HUES48 (cell line): ENCODE measurements at regions not wholly inside any gene's neighbourhood (a gene's known extent, or its start where the extent isn't known, plus 50 kb on each side); places are given as distances from the start of the nearest gene placed in this dataset.

Experiments
- H3K27ac ChIP-seq: one replicate; pipeline ENCODE4 v1.7.0; 2013; ENCODE audit warnings: low read depth, low read length, inconsistent platforms
- H3K27me3 ChIP-seq: 2 replicates; pipeline ENCODE4 v1.6.1; 2013; ENCODE audit warnings: mild to moderate bottlenecking, low read length; ENCODE audit not compliant: control insufficient read depth, insufficient read depth
- H3K36me3 ChIP-seq: 2 replicates; pipeline ENCODE4 v1.6.1; 2013; ENCODE audit warnings: low read length; ENCODE audit not compliant: control insufficient read depth, insufficient read depth
- H3K4me1 ChIP-seq: 2 replicates; pipeline ENCODE4 v1.6.1; 2013; ENCODE audit warnings: mild to moderate bottlenecking, low read length; ENCODE audit not compliant: control insufficient read depth, insufficient read depth
- H3K4me3 ChIP-seq: 2 replicates; pipeline ENCODE4 v1.5.1; 2013; ENCODE audit warnings: mild to moderate bottlenecking, low read depth, low read length
- H3K9ac ChIP-seq: 2 replicates; pipeline ENCODE4 v1.6.1; 2013; ENCODE audit warnings: mild to moderate bottlenecking, low read depth, low read length, moderate library complexity
- H3K9me3 ChIP-seq: 2 replicates; pipeline ENCODE4 v1.6.1; 2013; ENCODE audit warnings: low read length; ENCODE audit not compliant: control insufficient read depth, insufficient read depth

DNA sequence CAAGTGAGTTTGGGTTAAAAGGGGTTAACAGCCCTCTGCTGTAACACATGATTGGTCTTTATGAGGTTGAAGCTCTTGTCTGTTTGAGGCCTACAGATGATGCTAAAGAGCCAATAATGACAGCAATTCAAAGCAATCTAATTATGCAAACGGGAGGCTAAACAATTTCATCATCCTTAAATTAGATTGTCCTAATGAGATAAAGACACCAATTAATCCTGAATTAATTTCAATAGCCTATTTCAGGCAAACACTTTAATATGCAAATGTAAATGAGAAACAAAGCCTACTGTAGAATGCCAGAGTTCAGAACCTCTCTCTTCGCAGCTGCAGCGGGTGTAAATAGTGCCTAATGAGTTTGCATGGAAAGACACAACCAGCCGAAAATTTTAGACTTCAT is 504.7 kb upstream of the PBX1 start:
- no peaks in the 10 kb centered on the region for H3K9me3 ChIP-seq
- no peaks in the 10 kb centered on the region for H3K36me3 ChIP-seq
- no peak overlapping the region for H3K27ac ChIP-seq
- H3K4me3 ChIP-seq = no peak overlapping the region
- no peak overlapping the region for H3K9ac ChIP-seq
- H3K27me3 ChIP-seq = no peaks in the 10 kb centered on the region
- H3K4me1 ChIP-seq = peaks cover 3% of the 10 kb centered on the region

DNA sequence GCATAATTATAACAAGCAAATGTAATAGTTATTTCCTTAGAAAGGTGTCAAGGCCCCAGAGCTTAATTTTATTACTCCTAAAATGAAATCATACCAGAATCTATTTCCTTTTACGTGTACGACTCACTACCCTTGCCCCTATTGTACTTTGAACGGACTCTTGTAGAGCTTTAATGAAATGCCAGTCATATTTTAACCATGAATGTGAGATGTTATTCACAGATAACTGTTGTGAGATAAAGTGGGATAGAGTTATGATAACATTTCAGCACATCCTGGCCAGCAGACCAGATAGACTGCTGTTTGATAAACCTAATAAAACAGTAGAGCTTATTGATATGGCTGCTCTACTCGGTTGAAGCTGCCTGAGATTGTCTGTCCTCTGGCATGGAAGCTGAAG is 500.8 kb upstream of the PBX1 start:
- no peak overlapping the region for H3K9ac ChIP-seq
- H3K36me3 ChIP-seq = no peaks in the 10 kb centered on the region
- H3K4me1 ChIP-seq = peaks cover 3% of the 10 kb centered on the region
- H3K27me3 ChIP-seq = no peaks in the 10 kb centered on the region
- H3K4me3 ChIP-seq = no peak overlapping the region
- no peak overlapping the region for H3K27ac ChIP-seq
- H3K9me3 ChIP-seq = no peaks in the 10 kb centered on the region

DNA sequence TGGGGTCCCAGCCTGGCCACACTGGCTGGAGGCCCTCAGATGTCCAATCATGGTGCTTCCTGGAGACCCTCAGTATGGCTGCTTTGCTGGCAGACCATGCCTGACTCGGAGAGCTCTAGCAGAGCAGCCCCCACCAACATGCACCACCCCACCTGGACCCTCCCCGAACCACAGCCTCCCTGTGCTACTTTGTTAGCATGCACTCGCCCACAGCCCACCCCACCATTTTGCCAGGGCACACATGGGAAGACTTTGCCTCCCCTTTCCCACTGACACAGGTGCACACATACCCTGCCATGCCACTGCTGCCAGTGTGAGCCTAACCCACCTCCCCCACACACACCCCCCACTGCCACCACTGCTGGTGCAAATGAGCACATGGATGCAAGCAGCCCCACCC is 497.5 kb upstream of the PBX1 start:
- no peak overlapping the region for H3K4me3 ChIP-seq
- no peaks in the 10 kb centered on the region for H3K36me3 ChIP-seq
- H3K27me3 ChIP-seq = no peaks in the 10 kb centered on the region
- H3K9ac ChIP-seq = no peak overlapping the region
- H3K9me3 ChIP-seq = no peaks in the 10 kb centered on the region
- no peaks in the 10 kb centered on the region; the same call in 1 of the 2 replicates for H3K4me1 ChIP-seq
- no peak overlapping the region for H3K27ac ChIP-seq

DNA sequence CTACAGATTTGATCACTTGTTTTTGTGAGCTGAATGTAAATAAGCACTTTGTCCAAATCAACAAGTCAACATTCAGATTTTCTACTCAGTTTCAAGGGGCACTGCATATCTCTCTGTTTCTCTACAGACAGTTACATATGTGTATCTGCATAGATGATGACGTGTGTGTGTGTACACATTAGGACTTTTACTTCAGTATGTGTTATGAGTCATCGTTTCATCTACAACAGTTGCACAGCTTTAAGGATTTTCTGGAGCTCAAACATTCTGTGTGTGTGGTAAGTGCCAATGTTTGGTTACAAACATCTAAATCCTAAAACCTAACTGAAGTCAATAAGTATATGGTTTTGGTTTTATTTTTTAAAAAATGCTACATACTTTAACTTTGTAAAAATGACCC is 494.5 kb upstream of the PBX1 start:
- Histone ChIP-seq H3K36me3 (no peaks in the 10 kb centered on the region), H3K27ac (no peak overlapping the region), H3K4me3 (no peak overlapping the region), H3K27me3 (no peaks in the 10 kb centered on the region), H3K9me3 (no peaks in the 10 kb centered on the region), H3K4me1 (no peaks in the 10 kb centered on the region), H3K9ac (no peak overlapping the region)

DNA sequence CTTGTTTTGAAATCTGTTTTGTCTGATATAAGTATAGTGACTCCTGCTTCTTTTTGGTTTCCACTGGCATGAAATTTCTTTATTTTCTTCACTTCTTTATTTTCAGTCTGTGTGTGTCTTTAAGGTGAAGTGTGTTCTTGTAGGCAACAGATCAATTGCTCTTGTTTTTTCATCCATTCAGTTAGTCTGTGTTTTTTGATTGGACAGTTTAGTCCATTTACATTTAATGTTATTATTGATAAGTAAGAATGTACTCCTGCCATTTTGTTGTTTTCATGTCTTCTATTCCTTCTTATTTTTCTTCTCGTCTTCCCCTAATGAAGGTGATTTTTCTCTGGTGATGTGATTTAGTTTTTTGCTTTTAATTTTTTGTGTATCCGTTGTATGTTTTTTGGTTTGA is 487.7 kb upstream of the PBX1 start:
- H3K27ac ChIP-seq = no peak overlapping the region
- peaks cover 10% of the 10 kb centered on the region for H3K9me3 ChIP-seq
- no peaks in the 10 kb centered on the region for H3K36me3 ChIP-seq
- no peak overlapping the region for H3K4me3 ChIP-seq
- H3K4me1 ChIP-seq = no peaks in the 10 kb centered on the region
- no peak overlapping the region for H3K9ac ChIP-seq
- H3K27me3 ChIP-seq = no peaks in the 10 kb centered on the region

DNA sequence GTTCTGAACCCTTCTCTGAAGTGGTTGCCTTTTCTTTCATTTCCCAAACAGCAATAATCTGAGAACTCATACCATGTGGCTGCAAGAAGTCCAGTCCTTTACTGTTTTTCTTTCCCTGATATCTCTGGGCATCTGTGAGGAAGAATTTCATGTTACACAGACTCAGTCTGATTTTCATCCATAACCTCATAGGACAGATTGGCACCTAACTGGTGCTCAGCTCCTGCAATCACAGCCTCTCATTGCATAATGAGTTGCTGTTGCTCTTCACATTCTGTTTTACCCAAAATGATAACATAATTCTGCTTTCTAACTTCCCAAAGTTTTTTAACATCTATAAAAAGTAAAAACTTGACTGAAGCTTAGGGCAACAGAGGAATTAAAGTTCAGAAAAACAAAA is 472.2 kb upstream of the PBX1 start:
- Histone ChIP-seq H3K36me3 (no peaks in the 10 kb centered on the region), H3K4me1 (peaks cover 17% of the 10 kb centered on the region), H3K27ac (no peak overlapping the region), H3K4me3 (no peak overlapping the region), H3K9ac (no peak overlapping the region), H3K9me3 (no peaks in the 10 kb centered on the region), H3K27me3 (no peaks in the 10 kb centered on the region)

DNA sequence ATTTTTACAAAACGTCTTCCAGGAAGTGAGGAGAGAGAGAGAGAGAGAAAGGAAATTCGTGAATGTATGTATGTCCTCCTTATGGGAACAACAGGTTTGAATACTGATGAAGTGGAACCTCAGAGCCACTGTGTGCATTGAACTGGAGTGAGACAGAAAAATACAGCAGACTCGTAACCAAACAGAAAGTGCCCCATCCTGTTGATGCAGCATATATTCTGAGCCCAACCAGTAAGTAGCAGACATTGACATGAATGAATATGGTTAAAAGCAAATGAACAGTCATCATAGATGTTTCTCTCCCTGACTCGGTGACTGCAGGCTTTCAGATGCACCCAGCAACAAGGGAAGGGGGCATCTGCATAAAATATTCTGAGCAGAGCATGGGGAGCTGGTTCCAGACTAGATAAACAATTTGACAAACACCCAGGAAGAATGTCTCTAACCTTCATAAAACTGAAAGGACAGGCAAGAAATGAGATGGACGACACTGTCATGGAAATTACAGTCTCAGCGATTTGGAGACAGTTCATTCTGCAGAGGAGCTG is 471.0 kb upstream of the PBX1 start:
- Histone ChIP-seq H3K4me1 (peaks cover 17% of the 10 kb centered on the region), H3K9ac (no peak overlapping the region), H3K9me3 (peaks cover 6% of the 10 kb centered on the region; the same call in 1 of the 2 replicates), H3K27me3 (no peaks in the 10 kb centered on the region), H3K27ac (no peak overlapping the region), H3K4me3 (no peak overlapping the region), H3K36me3 (no peaks in the 10 kb centered on the region)

DNA sequence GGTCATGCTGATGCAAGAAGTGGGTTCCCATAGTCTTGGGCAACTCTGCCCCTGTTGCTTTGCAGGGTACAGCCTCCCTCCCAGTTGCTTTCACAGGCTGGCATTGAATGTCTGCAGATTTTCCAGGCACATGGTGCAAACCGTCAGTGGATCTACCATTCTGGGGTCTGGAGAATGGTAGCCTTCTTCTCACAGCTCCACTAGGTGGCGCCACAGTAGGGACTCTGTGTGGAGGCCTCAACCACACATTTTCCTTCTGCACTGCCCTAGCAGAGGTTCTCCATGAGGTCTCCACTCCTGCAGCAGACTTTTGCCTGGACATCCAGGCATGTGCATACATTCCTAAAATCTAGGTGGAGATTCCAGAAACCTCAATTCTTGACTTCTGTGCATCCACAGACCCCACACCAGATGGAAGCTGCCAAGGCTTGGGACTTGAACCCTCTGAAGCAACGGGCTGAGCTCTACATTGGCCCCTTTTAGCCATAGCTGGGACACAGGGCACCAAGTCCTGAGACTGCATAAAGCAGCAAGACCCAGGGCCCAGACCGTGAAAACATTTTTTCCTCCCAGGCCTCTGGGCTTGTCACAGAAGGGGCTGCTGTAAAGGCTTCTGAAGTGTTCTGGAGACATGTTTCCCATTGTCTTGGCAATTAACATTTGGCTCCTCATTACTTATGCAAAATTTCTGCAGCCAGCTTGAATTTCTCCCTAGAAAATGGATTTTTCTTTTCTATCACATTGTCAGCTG is 466.2 kb upstream of the PBX1 start:
- no peak overlapping the region for H3K4me3 ChIP-seq
- no peaks in the 10 kb centered on the region for H3K36me3 ChIP-seq
- H3K4me1 ChIP-seq = peaks cover 8% of the 10 kb centered on the region
- H3K9ac ChIP-seq = no peak overlapping the region
- no peak overlapping the region for H3K27ac ChIP-seq
- H3K9me3 ChIP-seq = peaks cover 14% of the 10 kb centered on the region; the same call in 1 of the 2 replicates
- H3K27me3 ChIP-seq = no peaks in the 10 kb centered on the region

DNA sequence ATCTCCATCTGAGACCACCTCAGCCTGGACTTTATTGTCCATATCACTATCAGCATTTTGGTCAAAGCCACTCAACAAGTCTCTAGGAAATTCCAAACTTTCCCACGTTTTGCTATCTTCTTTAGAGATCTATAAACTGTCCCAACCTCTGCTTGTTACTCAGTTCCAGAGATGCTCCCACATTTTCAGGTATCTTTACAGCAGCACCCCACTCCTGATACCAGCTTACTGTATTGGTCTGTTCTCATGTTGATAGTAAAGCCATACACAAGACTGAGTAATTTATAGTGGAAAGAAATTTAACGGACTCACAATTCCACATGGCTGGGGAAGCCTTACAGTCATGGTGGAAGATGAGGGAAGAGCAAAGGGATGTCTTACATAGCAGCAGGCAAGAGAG is 465.4 kb upstream of the PBX1 start:
- Histone ChIP-seq H3K27me3 (no peaks in the 10 kb centered on the region), H3K9me3 (peaks cover 14% of the 10 kb centered on the region; the same call in 1 of the 2 replicates), H3K9ac (no peak overlapping the region), H3K36me3 (no peaks in the 10 kb centered on the region), H3K4me3 (no peak overlapping the region), H3K27ac (no peak overlapping the region), H3K4me1 (0 out of 2 replicates have a peak, but pooled peaks cover under 1% of the 10 kb centered on the region)

DNA sequence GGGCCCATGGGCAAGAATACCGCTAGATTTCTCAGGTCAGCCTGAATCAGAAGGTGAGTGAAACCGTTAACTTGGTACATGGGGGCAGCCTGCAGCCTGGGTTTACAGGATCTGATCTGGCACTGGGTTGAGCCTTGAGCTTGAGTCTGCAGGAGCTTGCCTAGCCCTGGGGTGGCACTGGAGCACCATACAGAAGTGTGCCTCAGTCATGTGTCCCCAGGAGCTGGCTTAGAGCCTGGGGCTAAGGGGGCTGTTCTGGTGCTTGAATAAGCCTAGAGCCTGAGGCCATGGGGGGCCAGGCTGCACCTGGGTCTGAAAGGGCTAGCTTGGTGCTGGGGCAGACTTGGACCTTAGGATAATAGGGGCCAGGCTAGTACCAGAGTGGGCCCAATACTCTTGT is 457.2 kb upstream of the PBX1 start:
- H3K9ac ChIP-seq = no peak overlapping the region
- no peaks in the 10 kb centered on the region for H3K36me3 ChIP-seq
- no peaks in the 10 kb centered on the region for H3K27me3 ChIP-seq
- H3K27ac ChIP-seq = no peak overlapping the region
- no peak overlapping the region for H3K4me3 ChIP-seq
- H3K4me1 ChIP-seq = no peaks in the 10 kb centered on the region
- no peaks in the 10 kb centered on the region for H3K9me3 ChIP-seq

DNA sequence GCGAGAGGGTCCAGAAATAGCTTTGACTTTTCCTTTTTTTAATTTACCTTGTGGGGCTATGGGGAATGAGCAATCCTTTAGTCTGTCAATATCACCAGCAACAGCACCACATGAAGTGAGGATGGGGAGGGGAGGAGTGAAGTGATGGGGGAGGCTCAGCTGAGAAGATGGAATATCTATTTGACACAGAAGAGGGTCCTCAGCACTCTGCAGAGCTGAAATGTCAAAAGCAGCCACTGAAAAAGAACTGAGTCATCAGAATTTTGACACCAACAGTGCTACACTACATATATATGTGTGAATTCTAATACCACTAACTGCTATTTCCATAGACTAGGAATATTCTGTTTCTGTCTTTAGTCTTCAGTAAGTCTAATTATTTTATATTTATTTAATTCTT is 427.0 kb upstream of the PBX1 start:
- Histone ChIP-seq H3K27me3 (no peaks in the 10 kb centered on the region), H3K9ac (no peak overlapping the region), H3K9me3 (peaks cover 7% of the 10 kb centered on the region), H3K4me1 (no peaks in the 10 kb centered on the region), H3K4me3 (no peak overlapping the region), H3K36me3 (no peaks in the 10 kb centered on the region), H3K27ac (no peak overlapping the region)
